Liver (tissue), 8 donors: ENCODE measurements at regions not wholly inside any gene's neighbourhood (a gene's known extent, or its start where the extent isn't known, plus 50 kb on each side); places are given as distances from the start of the nearest gene placed in this dataset.

Experiments used
- DNase-seq: peaks from one replicate; pipeline ENCODE4 v3.0.0-alpha.2; 2017; ENCODE audit warnings: low spot score
- H3K27ac ChIP-seq, 2 donors: one replicate each; pipeline ENCODE4 v1.7.0; 2013; ENCODE audit warnings: inconsistent platforms in 2 of 2, low read length in 2 of 2, control low read depth in 1 of 2, low read depth in 1 of 2, mild to moderate bottlenecking in 1 of 2
- H3K27me3 ChIP-seq, 4 donors: one replicate each; pipeline versions ENCODE4 v1.6.1 to v1.7.0; 2013; ENCODE audit warnings: low read length in 3 of 4, inconsistent platforms in 1 of 4, mild to moderate bottlenecking in 1 of 4, moderate library complexity in 1 of 4; ENCODE audit not compliant: control insufficient read depth in 4 of 4, insufficient read depth in 4 of 4
- H3K36me3 ChIP-seq, 4 donors: one replicate each; pipeline versions ENCODE4 v1.6.1 to v1.7.0; 2013; ENCODE audit warnings: low read length in 3 of 4, mild to moderate bottlenecking in 3 of 4, low read depth in 1 of 4, moderate library complexity in 1 of 4; ENCODE audit not compliant: control insufficient read depth in 4 of 4, insufficient read depth in 3 of 4
- H3K4me1 ChIP-seq, 4 donors: one replicate each; pipeline versions ENCODE4 v1.6.1 to v1.7.0; 2013; ENCODE audit warnings: low read length in 3 of 4, mild to moderate bottlenecking in 3 of 4, moderate library complexity in 1 of 4; ENCODE audit not compliant: control insufficient read depth in 4 of 4, insufficient read depth in 4 of 4
- H3K4me3 ChIP-seq, 3 donors: one replicate each; pipeline versions ENCODE4 v1.6.1 to v1.7.0; 2013; ENCODE audit warnings: low read length in 3 of 3, control low read depth in 1 of 3, low read depth in 1 of 3, mild to moderate bottlenecking in 1 of 3
- H3K9ac ChIP-seq, 2 donors: one replicate each; pipeline ENCODE4 v1.7.0; 2013; ENCODE audit warnings: low read length in 2 of 2, mild to moderate bottlenecking in 2 of 2, moderate library complexity in 2 of 2, control low read depth in 1 of 2, low read depth in 1 of 2
- H3K9me3 ChIP-seq, 4 donors: one replicate each; pipeline versions ENCODE4 v1.6.1 to v1.7.0; 2013; ENCODE audit warnings: low read length in 3 of 4; ENCODE audit not compliant: control insufficient read depth in 4 of 4
- ATF3 ChIP-seq: IDR thresholded peaks from 2 replicates; pipeline ENCODE4 v1.6.1; 2016; ENCODE audit warnings: antibody characterized with exemption
- CTCF ChIP-seq: fragments of 150-350 bp; IDR thresholded peaks from 2 replicates; pipeline ENCODE4 v1.5.1; 2017; ENCODE audit warnings: improper control_type of control experiment, low read depth, low read length; ENCODE audit not compliant: missing input control
- EGR1 ChIP-seq, 2 donors: IDR thresholded peaks; 2 replicates each; pipeline ENCODE4 v1.6.1; 2016 to 2018; ENCODE audit warnings: antibody characterized with exemption in 2 of 2, low read depth in 2 of 2
- FOXA1 ChIP-seq: IDR thresholded peaks from 2 replicates; pipeline ENCODE4 v1.6.1; 2016; ENCODE audit warnings: antibody characterized with exemption
- FOXA2 ChIP-seq: IDR thresholded peaks from 2 replicates; pipeline ENCODE4 v1.6.1; 2016; ENCODE audit warnings: antibody characterized with exemption
- GABPA ChIP-seq, 2 donors: IDR thresholded peaks in 1 of 2; conservative IDR thresholded peaks in 1 of 2; 2 replicates each; pipeline ENCODE4 v1.6.1; 2016; ENCODE audit warnings: antibody characterized with exemption in 2 of 2, mild to moderate bottlenecking in 1 of 2, moderate library complexity in 1 of 2
- HNF4A ChIP-seq, 2 donors: conservative IDR thresholded peaks; 2 replicates each; pipeline ENCODE4 v1.6.1; 2016; ENCODE audit warnings: antibody characterized with exemption in 2 of 2, mild to moderate bottlenecking in 2 of 2
- HNF4G ChIP-seq: IDR thresholded peaks from 2 replicates; pipeline ENCODE4 v1.6.1; 2016; ENCODE audit warnings: antibody characterized with exemption
- JUND ChIP-seq, 2 donors: IDR thresholded peaks; 2 replicates each; pipeline ENCODE4 v1.6.1; 2016; ENCODE audit warnings: antibody characterized with exemption in 2 of 2
- NR2F2 ChIP-seq: IDR thresholded peaks from 2 replicates; pipeline ENCODE4 v1.6.1; 2016; ENCODE audit warnings: antibody characterized with exemption
- RAD21 ChIP-seq, 2 donors: IDR thresholded peaks; 2 replicates each; pipeline ENCODE4 v1.6.1; 2016; ENCODE audit warnings: antibody characterized with exemption in 2 of 2, mild to moderate bottlenecking in 2 of 2
- RXRA ChIP-seq, 2 donors: IDR thresholded peaks; 2 replicates each; pipeline ENCODE4 v1.6.1; 2017 to 2018; ENCODE audit warnings: antibody characterized with exemption in 2 of 2, mild to moderate bottlenecking in 1 of 2
- SP1 ChIP-seq: IDR thresholded peaks from 2 replicates; pipeline ENCODE4 v1.6.1; 2018; ENCODE audit warnings: antibody characterized with exemption, mild to moderate bottlenecking
- TAF1 ChIP-seq: conservative IDR thresholded peaks from 2 replicates; pipeline ENCODE4 v1.6.1; 2016; ENCODE audit warnings: antibody characterized with exemption, mild to moderate bottlenecking
- YY1 ChIP-seq: IDR thresholded peaks from 2 replicates; pipeline ENCODE4 v1.6.1; 2016; ENCODE audit warnings: antibody characterized with exemption, mild to moderate bottlenecking
- ZBTB33 ChIP-seq: IDR thresholded peaks from 2 replicates; pipeline ENCODE4 v1.6.1; 2016; ENCODE audit warnings: antibody characterized with exemption
- WGBS: extraction: QIAGEN DNeasy Blood & Tissue Kit; methylation state at CpG from one replicate; pipeline ENCODE4 v1.1.7; 2013; 5-methylcytosine and 5-hydroxymethylcytosine counted together
- TF ChIP-seq, protein P1 (sequence below): IDR thresholded peaks from 2 replicates; pipeline ENCODE4 v1.6.1; 2016; ENCODE audit warnings: antibody characterized with exemption
- TF ChIP-seq, protein P2 (sequence below): IDR thresholded peaks from 2 replicates; pipeline ENCODE4 v1.6.1; 2016; ENCODE audit warnings: antibody characterized with exemption, mild to moderate bottlenecking
- donor health status: healthy.
- donor health status: healthy.
- donor health status: healthy.
- donor health status: healthy.
- donor health status: healthy.

DNA sequence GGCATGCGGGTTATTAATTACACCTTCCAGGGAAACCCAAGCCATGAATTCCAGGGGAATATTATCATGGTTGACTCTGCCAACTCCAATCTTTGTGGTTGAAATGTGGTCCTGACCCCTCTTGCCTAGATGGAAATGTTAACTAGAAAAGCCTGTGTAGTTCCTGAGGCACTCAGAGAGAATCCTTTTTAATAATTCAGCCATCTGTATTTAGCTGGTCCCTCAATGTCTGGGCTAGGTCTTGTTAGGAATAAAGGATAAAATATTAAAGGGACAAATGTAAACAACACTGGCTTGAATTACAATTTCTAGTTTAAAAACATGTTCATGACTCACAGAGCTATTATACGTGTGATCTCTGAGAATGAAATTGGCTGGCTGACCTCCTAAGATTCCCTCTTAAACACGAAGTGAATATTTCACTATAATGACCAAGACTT lies 435.2 kb upstream of the SUCLG2 start:
- TF ChIP-seq RXRA (IDR thresholded peaks at IDR 0.05) (no peak), HNF4A (conservative IDR thresholded peaks at IDR 0.05) (no peak), FOXA1 (no peak), SP1 (no peak), JUND (IDR thresholded peaks at IDR 0.05) (no peak), ATF3 (no peak), NR2F2 (no peak), ZBTB33 (no peak), YY1 (no peak), HNF4G (no peak), RAD21 (IDR thresholded peaks at IDR 0.05) (no peak), GABPA (IDR thresholded peaks at IDR 0.05 in 1 of 2, conservative IDR thresholded peaks at IDR 0.05 in 1 of 2) (no peak), EGR1 (IDR thresholded peaks at IDR 0.05; ENCODE audit: low read depth in 2 of 2) (no peak)
- TF ChIP-seq, protein P1, sequence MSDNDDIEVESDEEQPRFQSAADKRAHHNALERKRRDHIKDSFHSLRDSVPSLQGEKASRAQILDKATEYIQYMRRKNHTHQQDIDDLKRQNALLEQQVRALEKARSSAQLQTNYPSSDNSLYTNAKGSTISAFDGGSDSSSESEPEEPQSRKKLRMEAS = no peak
- TF ChIP-seq, protein P2, sequence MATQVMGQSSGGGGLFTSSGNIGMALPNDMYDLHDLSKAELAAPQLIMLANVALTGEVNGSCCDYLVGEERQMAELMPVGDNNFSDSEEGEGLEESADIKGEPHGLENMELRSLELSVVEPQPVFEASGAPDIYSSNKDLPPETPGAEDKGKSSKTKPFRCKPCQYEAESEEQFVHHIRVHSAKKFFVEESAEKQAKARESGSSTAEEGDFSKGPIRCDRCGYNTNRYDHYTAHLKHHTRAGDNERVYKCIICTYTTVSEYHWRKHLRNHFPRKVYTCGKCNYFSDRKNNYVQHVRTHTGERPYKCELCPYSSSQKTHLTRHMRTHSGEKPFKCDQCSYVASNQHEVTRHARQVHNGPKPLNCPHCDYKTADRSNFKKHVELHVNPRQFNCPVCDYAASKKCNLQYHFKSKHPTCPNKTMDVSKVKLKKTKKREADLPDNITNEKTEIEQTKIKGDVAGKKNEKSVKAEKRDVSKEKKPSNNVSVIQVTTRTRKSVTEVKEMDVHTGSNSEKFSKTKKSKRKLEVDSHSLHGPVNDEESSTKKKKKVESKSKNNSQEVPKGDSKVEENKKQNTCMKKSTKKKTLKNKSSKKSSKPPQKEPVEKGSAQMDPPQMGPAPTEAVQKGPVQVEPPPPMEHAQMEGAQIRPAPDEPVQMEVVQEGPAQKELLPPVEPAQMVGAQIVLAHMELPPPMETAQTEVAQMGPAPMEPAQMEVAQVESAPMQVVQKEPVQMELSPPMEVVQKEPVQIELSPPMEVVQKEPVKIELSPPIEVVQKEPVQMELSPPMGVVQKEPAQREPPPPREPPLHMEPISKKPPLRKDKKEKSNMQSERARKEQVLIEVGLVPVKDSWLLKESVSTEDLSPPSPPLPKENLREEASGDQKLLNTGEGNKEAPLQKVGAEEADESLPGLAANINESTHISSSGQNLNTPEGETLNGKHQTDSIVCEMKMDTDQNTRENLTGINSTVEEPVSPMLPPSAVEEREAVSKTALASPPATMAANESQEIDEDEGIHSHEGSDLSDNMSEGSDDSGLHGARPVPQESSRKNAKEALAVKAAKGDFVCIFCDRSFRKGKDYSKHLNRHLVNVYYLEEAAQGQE = no peak
- H3K9ac ChIP-seq = no peak overlapping the region
- DNase-seq = no peak
- no peaks in the 10 kb centered on the region for H3K9me3 ChIP-seq
- 79% methylated on average over 3 of the region's 3 CpGs for WGBS
- no peaks in the 10 kb centered on the region for H3K36me3 ChIP-seq
- H3K27me3 ChIP-seq = no peaks in the 10 kb centered on the region
- H3K4me3 ChIP-seq = no peak overlapping the region
- H3K27ac ChIP-seq = no peak overlapping the region
- no peaks in the 10 kb centered on the region for H3K4me1 ChIP-seq

GRCh38 chr3:68088636-68089035 lies 434.2 kb upstream of the SUCLG2 start:
- WGBS = 85% methylated on average over 3 of the region's 3 CpGs
- Histone ChIP-seq H3K9me3 (no peaks in the 10 kb centered on the region), H3K27me3 (no peaks in the 10 kb centered on the region), H3K4me1 (no peaks in the 10 kb centered on the region), H3K9ac (no peak overlapping the region), H3K36me3 (no peaks in the 10 kb centered on the region), H3K27ac (no peak overlapping the region), H3K4me3 (no peak overlapping the region)
- TF ChIP-seq SP1 (no peak), ATF3 (no peak), EGR1 (IDR thresholded peaks at IDR 0.05; ENCODE audit: low read depth in 2 of 2) (no peak), CTCF (no peak), FOXA1 (no peak), YY1 (no peak), HNF4G (no peak), JUND (IDR thresholded peaks at IDR 0.05) (no peak), FOXA2 (no peak), ZBTB33 (no peak), RAD21 (IDR thresholded peaks at IDR 0.05) (no peak), TAF1 (no peak), NR2F2 (no peak), HNF4A (conservative IDR thresholded peaks at IDR 0.05) (no peak)
- TF ChIP-seq, protein P1 = no peak
- no peak for DNase-seq
